K562 (cell line): ENCODE measurements at regions not wholly inside any gene's neighbourhood (a gene's known extent, or its start where the extent isn't known, plus 50 kb on each side); places are given as distances from the start of the nearest gene placed in this dataset.

Experiments
- ADNP ChIP-seq: fragments of 200-800 bp; sonication (Bioruptor generic); IDR thresholded peaks from 2 replicates; pipeline ENCODE4 v1.6.1; 2016; ENCODE audit warnings: missing genetic modification characterization, missing compliant biosample characterization
- BACH1 ChIP-seq: fragments of 200-800 bp; sonication (Bioruptor generic); IDR thresholded peaks from 2 replicates; pipeline ENCODE4 v1.6.1; 2016; ENCODE audit warnings: missing genetic modification characterization, missing compliant biosample characterization
- CBX3 ChIP-seq, 2 experiments: IDR thresholded peaks; 1 replicate in 1 of 2; 2 replicates in 1 of 2; pipeline ENCODE4 v1.6.1; 2012; ENCODE audit warnings: inconsistent platforms in 2 of 2, low read length in 2 of 2, borderline replicate concordance in 1 of 2, control low read depth in 1 of 2
- CREB1 ChIP-seq, 2 experiments: sonication (generic) in 1 of 2; formaldehyde crosslinking in 1 of 2; IDR thresholded peaks; 2 replicates each; pipeline versions ENCODE4 v1.6.1 to v1.8.0; 2012 to 2022; ENCODE audit warnings: inconsistent platforms in 1 of 2, mild to moderate bottlenecking in 1 of 2, missing genetic modification reagents in 1 of 2, moderate library complexity in 1 of 2
- CTCF ChIP-seq, 3 experiments: IDR thresholded peaks in 2 of 3; conservative IDR thresholded peaks in 1 of 3; 2 replicates each; pipeline ENCODE4 v1.5.1; 2011 to 2012; ENCODE audit warnings: low read length in 3 of 3, mild to moderate bottlenecking in 3 of 3, control low read depth in 2 of 3, improper control_type of control experiment in 1 of 3, inconsistent platforms in 1 of 3, low read depth in 1 of 3, mixed read lengths in 1 of 3, moderate library complexity in 1 of 3; ENCODE audit not compliant: insufficient read depth in 2 of 3
- EP300 ChIP-seq: IDR thresholded peaks from 2 replicates; pipeline ENCODE4 v1.6.1; 2012; ENCODE audit warnings: low read length, improper control_type of control experiment
- ETV6 ChIP-seq, 3 experiments: fragments of 150-350 bp in 1 of 3; sonication (generic) in 1 of 3; formaldehyde crosslinking in 1 of 3; IDR thresholded peaks; 2 replicates each; pipeline versions ENCODE4 v1.6.1 to v1.8.0; 2014 to 2022; ENCODE audit warnings: borderline replicate concordance in 2 of 3, low read depth in 2 of 3, antibody characterized with exemption in 1 of 3, low read length in 1 of 3, mild to moderate bottlenecking in 1 of 3, missing genetic modification reagents in 1 of 3
- EZH2 ChIP-seq: IDR thresholded peaks from 2 replicates; pipeline ENCODE4 v1.6.1; 2012; ENCODE audit warnings: low read depth, mild to moderate bottlenecking, inconsistent platforms, low read length, borderline replicate concordance
- GTF2F1 ChIP-seq: IDR thresholded peaks from 2 replicates; pipeline ENCODE4 v1.6.1; 2011; ENCODE audit warnings: low read depth, low read length, improper control_type of control experiment
- MTA1 ChIP-seq: fragments of 450-650 bp; IDR thresholded peaks from 2 replicates; pipeline ENCODE4 v1.6.1; 2017; ENCODE audit warnings: borderline replicate concordance
- NBN ChIP-seq: fragments of 450-650 bp; IDR thresholded peaks from 2 replicates; pipeline ENCODE4 v1.6.1; 2016; ENCODE audit warnings: low read depth, mild to moderate bottlenecking
- STAG1 ChIP-seq: sonication (generic); formaldehyde crosslinking; IDR thresholded peaks from 2 replicates; pipeline ENCODE4 v1.5.0; 2020; ENCODE audit warnings: missing genetic modification reagents, borderline replicate concordance
- ZNF354B ChIP-seq: fragments of 250-450 bp; sonication (Bioruptor Pico); IDR thresholded peaks from 2 replicates; pipeline ENCODE4 v1.4.0; 2020
- TF ChIP-seq, protein P1 (sequence below): fragments of 450-650 bp; formaldehyde crosslinking; IDR thresholded peaks from 2 replicates; pipeline ENCODE4 v1.4.0; 2020; ENCODE audit warnings: mild to moderate bottlenecking, mixed read lengths

GRCh38 chrX:129176710-129177109, 346.6 kb downstream of the SMARCA1 start:
- TF ChIP-seq ETV6 (IDR thresholded peaks at IDR 0.05; ENCODE audit: borderline replicate concordance in 1 of 2, low read depth in 2 of 2, low read length in 1 of 2): no peak
- TF ChIP-seq ETV6 (CRISPR knock-in tag; IDR thresholded peaks at IDR 0.05; ENCODE audit: borderline replicate concordance): no peak
- TF ChIP-seq BACH1 (tag): no peak
- TF ChIP-seq CBX3 (IDR thresholded peaks at IDR 0.05; ENCODE audit: borderline replicate concordance in 1 of 2, low read length in 2 of 2): no peak
- TF ChIP-seq MTA1: no peak
- no peak for TF ChIP-seq EP300
- no peak for TF ChIP-seq EZH2
- no peak for TF ChIP-seq CTCF (IDR thresholded peaks at IDR 0.05 in 2 of 3, conservative IDR thresholded peaks at IDR 0.05 in 1 of 3; ENCODE audit: insufficient read depth in 2 of 3, low read depth in 1 of 3, low read length in 3 of 3)
- no peak for TF ChIP-seq CREB1 (IDR thresholded peaks at IDR 0.05)
- TF ChIP-seq CREB1 (CRISPR knock-in tag; IDR thresholded peaks at IDR 0.05): no peak
- TF ChIP-seq ZNF354B: no peak
- TF ChIP-seq, protein P1, sequence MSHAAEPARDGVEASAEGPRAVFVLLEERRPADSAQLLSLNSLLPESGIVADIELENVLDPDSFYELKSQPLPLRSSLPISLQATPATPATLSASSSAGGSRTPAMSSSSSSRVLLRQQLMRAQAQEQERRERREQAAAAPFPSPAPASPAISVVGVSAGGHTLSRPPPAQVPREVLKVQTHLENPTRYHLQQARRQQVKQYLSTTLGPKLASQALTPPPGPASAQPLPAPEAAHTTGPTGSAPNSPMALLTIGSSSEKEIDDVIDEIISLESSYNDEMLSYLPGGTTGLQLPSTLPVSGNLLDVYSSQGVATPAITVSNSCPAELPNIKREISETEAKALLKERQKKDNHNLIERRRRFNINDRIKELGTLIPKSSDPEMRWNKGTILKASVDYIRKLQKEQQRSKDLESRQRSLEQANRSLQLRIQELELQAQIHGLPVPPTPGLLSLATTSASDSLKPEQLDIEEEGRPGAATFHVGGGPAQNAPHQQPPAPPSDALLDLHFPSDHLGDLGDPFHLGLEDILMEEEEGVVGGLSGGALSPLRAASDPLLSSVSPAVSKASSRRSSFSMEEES (CRISPR knock-in tag): no peak
- no peak for TF ChIP-seq NBN
- TF ChIP-seq ADNP (tag): no peak
- TF ChIP-seq GTF2F1: no peak
- TF ChIP-seq STAG1 (CRISPR knock-in tag): no peak
